Right cardiac atrium (tissue), 5 donors: ENCODE measurements at regions not wholly inside any gene's neighbourhood (a gene's known extent, or its start where the extent isn't known, plus 50 kb on each side); places are given as distances from the start of the nearest gene placed in this dataset.
A peak's percentile ranks its signal among the peaks of the same experiment; 100 is the strongest.

ENCODE experiments used
- ATAC-seq, 2 donors: fragments of 200-7000 bp; cut with Tn5 transposase; one replicate each; pipeline versions ENCODE4 v1.8.0 to v1.9.1; 2020; ENCODE audit warnings: moderate library complexity in 2 of 2, mild to moderate bottlenecking in 1 of 2
- DNase-seq, 3 donors: peaks; one replicate each; pipeline ENCODE4 v3.0.0-alpha.2; 2020
- H3K27ac ChIP-seq: one replicate; pipeline ENCODE4 v1.5.1; 2013; ENCODE audit warnings: mild to moderate bottlenecking, low read length, control low read depth, moderate library complexity
- H3K27me3 ChIP-seq: one replicate; pipeline ENCODE4 v1.6.1; 2013; ENCODE audit not compliant: control insufficient read depth, insufficient read depth
- H3K4me1 ChIP-seq: one replicate; pipeline ENCODE4 v1.6.1; 2013; ENCODE audit warnings: low read length; ENCODE audit not compliant: control insufficient read depth, insufficient read depth
- H3K4me3 ChIP-seq: one replicate; pipeline ENCODE4 v1.5.1; 2013; ENCODE audit warnings: low read length, control low read depth
- H3K9me3 ChIP-seq: one replicate; pipeline ENCODE4 v1.6.1; 2013; ENCODE audit warnings: low read length; ENCODE audit not compliant: control insufficient read depth
- WGBS: extraction: QIAGEN DNeasy Blood & Tissue Kit; methylation state at CpG from one replicate; pipeline ENCODE4 v1.1.7; 2013; 5-methylcytosine and 5-hydroxymethylcytosine counted together
- intact Hi-C, 4 donors: fragments of 100-400 bp; cut with DNase I; formaldehyde crosslinking; loops; one replicate each; pipeline versions ENCODE4 v1.11.0 to v1.14.0; 2022 to 2023
- donor health status: healthy with polysubstance abuse.
- donor health status: DM: no; HTN: yes; CAD: no.
- donor health status: DM: no; HTN: no; CAD: no.
- donor health status: DM: no; HTN: yes; CAD: no; lungs with severe emphysema.
- donor health status: DM: yes; HTN: yes; CAD: no.

DNA sequence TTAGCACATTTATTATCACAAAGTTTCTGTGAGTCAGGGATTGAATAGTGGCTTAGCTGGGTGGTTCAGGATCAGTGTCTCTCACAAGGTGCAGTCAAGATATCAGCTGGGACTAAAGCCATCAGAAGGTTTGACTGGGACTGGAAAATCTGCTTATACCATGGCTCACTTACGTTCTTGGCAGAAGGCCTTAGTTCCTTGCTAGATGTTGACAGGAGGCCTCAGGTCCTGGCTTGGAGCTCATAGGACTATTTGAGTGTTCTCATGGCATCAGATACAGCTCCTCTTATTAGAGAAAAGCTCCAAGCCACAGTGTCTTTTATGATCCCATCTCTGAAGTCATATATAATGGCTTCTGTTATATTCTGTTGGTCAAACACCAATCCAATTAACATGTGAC lies 127.3 kb downstream of the SLC6A15 start:
- WGBS = 69% methylated on average over 1 of the region's 1 CpG
- H3K4me1 ChIP-seq = no peaks in the 10 kb centered on the region
- no peaks in the 10 kb centered on the region for H3K9me3 ChIP-seq
- no peak for DNase-seq
- no peak for ATAC-seq
- H3K4me3 ChIP-seq = no peak overlapping the region
- intact Hi-C loops = no loop called here
- H3K27ac ChIP-seq = no peak overlapping the region
- no peaks in the 10 kb centered on the region for H3K27me3 ChIP-seq

- no peaks in the 10 kb centered on the region for H3K4me1 ChIP-seq
- ATAC-seq (no peak), DNase-seq (no peak)
- no peak overlapping the region for H3K27ac ChIP-seq
- intact Hi-C loops = no loop called here
- 85% methylated on average over 5 of the region's 5 CpGs for WGBS
- no peaks in the 10 kb centered on the region for H3K9me3 ChIP-seq
- no peaks in the 10 kb centered on the region for H3K27me3 ChIP-seq
- no peak overlapping the region for H3K4me3 ChIP-seq
These were observed 133.4 kb downstream of the SLC6A15 start for GRCh38 chr12:84779169-84779568.

DNA sequence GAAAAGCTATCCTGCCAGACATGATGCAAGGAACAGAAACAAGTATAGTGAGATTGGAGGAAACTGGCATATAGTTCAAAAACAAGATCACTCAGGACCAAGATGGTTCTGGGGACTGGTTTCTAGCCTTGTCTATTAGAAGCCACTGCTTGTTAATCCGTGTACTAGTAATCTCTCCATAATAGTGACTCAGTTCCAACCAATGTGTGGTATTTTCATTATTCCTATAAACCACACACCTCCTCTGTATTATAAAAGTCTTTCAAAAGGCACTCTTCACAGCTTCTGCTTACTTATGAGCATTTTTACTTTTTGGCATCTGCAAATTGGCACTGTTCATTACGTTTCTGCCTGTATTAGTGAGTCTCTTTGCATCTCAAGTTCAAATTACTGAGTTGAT lies 140.3 kb downstream of the SLC6A15 start:
- DNase-seq (no peak), ATAC-seq (no peak)
- intact Hi-C loops = no loop called here
- whole genome bisulfite sequencing = 55% methylated on average over 2 of the region's 2 CpGs
- no peak overlapping the region for H3K27ac ChIP-seq
- H3K27me3 ChIP-seq = no peaks in the 10 kb centered on the region
- no peaks in the 10 kb centered on the region for H3K4me1 ChIP-seq
- H3K4me3 ChIP-seq = no peak overlapping the region
- no peaks in the 10 kb centered on the region for H3K9me3 ChIP-seq

GRCh38 chr12:84767079-84767478 lies 145.5 kb downstream of the SLC6A15 start:
- no peak overlapping the region for H3K27ac ChIP-seq
- H3K4me1 ChIP-seq = no peaks in the 10 kb centered on the region
- intact Hi-C loops = no loop called here
- DNase-seq (no peak), ATAC-seq (no peak)
- H3K27me3 ChIP-seq = no peaks in the 10 kb centered on the region
- no peak overlapping the region for H3K4me3 ChIP-seq
- H3K9me3 ChIP-seq = no peaks in the 10 kb centered on the region
- 68% methylated on average over 1 of the region's 1 CpG for WGBS

- Histone ChIP-seq H3K9me3 (no peaks in the 10 kb centered on the region), H3K27ac (no peak overlapping the region), H3K4me1 (no peaks in the 10 kb centered on the region), H3K4me3 (no peak overlapping the region), H3K27me3 (no peaks in the 10 kb centered on the region)
- intact Hi-C loops = no loop called here
- ATAC-seq (no peak), DNase-seq (no peak)
These were observed 146.2 kb downstream of the SLC6A15 start for GRCh38 chr12:84766375-84766774.

DNA sequence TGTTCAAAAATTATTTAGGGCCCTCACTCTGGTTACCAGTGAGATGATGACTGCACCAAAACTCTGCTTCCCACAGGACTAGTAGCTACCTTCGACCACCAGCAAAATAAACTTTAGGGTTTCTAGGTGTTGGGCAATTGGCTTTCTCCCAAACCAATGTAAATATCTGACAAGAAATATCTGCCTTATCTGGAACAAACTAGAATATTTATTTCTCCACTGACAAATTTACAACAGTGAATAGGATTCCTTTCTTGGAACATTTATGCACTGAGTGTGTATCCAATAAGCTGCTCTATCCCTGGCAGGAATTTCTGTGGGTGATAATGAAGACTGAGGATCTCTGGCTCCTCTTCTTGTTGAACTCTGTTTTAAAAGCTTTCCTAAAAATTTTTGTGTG lies 148.6 kb downstream of the SLC6A15 start:
- Histone ChIP-seq H3K4me3 (no peak overlapping the region), H3K27me3 (no peaks in the 10 kb centered on the region), H3K4me1 (no peaks in the 10 kb centered on the region), H3K9me3 (no peaks in the 10 kb centered on the region), H3K27ac (no peak overlapping the region)
- WGBS = 86% methylated on average over 1 of the region's 1 CpG
- no peak for ATAC-seq
- intact Hi-C loops = no loop called here
- DNase-seq = no peak

GRCh38 chr12:84763107-84763506 lies 149.5 kb downstream of the SLC6A15 start:
- Histone ChIP-seq H3K4me3 (no peak overlapping the region), H3K27ac (no peak overlapping the region), H3K27me3 (no peaks in the 10 kb centered on the region), H3K9me3 (no peaks in the 10 kb centered on the region), H3K4me1 (no peaks in the 10 kb centered on the region)
- peak in 1 of 3 donors; percentile 20 for DNase-seq
- 36% methylated on average over 1 of the region's 1 CpG for WGBS
- ATAC-seq = no peak
- intact Hi-C loops = no loop called here

- H3K9me3 ChIP-seq = no peaks in the 10 kb centered on the region
- intact Hi-C loops = no loop called here
- no peaks in the 10 kb centered on the region for H3K27me3 ChIP-seq
- no peak overlapping the region for H3K4me3 ChIP-seq
- H3K4me1 ChIP-seq = no peaks in the 10 kb centered on the region
- 81% methylated on average over 2 of the region's 2 CpGs for WGBS
- DNase-seq = no peak
- H3K27ac ChIP-seq = no peak overlapping the region
- no peak for ATAC-seq
These were observed 152.3 kb downstream of the SLC6A15 start for GRCh38 chr12:84760091-84760865.

GRCh38 chr12:84757978-84758377 lies 154.6 kb downstream of the SLC6A15 start:
- Histone ChIP-seq H3K4me3 (no peak overlapping the region), H3K9me3 (no peaks in the 10 kb centered on the region), H3K27me3 (no peaks in the 10 kb centered on the region), H3K27ac (no peak overlapping the region), H3K4me1 (no peaks in the 10 kb centered on the region)
- intact Hi-C loops = no loop called here
- no peak for ATAC-seq
- no peak for DNase-seq
- 54% methylated on average over 1 of the region's 1 CpG for WGBS

GRCh38 chr12:84756961-84757360 lies 155.6 kb downstream of the SLC6A15 start:
- no peaks in the 10 kb centered on the region for H3K9me3 ChIP-seq
- intact Hi-C loops = no loop called here
- no peak overlapping the region for H3K4me3 ChIP-seq
- no peaks in the 10 kb centered on the region for H3K4me1 ChIP-seq
- DNase-seq = no peak
- no peak overlapping the region for H3K27ac ChIP-seq
- no peak for ATAC-seq
- no peaks in the 10 kb centered on the region for H3K27me3 ChIP-seq

- intact Hi-C loops = no loop called here
- 86% methylated on average over 3 of the region's 3 CpGs for WGBS
- no peak overlapping the region for H3K27ac ChIP-seq
- H3K9me3 ChIP-seq = no peaks in the 10 kb centered on the region
- ATAC-seq (no peak), DNase-seq (no peak)
- peaks cover 2% of the 10 kb centered on the region for H3K4me1 ChIP-seq
- no peaks in the 10 kb centered on the region for H3K27me3 ChIP-seq
- H3K4me3 ChIP-seq = no peak overlapping the region
These were observed 167.5 kb downstream of the SLC6A15 start for GRCh38 chr12:84745127-84745526.

- WGBS = 43% methylated on average over 3 of the region's 3 CpGs
- no peaks in the 10 kb centered on the region for H3K9me3 ChIP-seq
- no peak for ATAC-seq
- no peak overlapping the region for H3K4me3 ChIP-seq
- no peaks in the 10 kb centered on the region for H3K27me3 ChIP-seq
- DNase-seq = peak in 1 of 3 donors; percentile 24
- no peak overlapping the region for H3K27ac ChIP-seq
- intact Hi-C loops = no loop called here
- H3K4me1 ChIP-seq = peaks cover 2% of the 10 kb centered on the region
These were observed 170.9 kb downstream of the SLC6A15 start for GRCh38 chr12:84741692-84742091.
